ENCODE measurements at regions not wholly inside any gene's neighbourhood (a gene's known extent, or its start where the extent isn't known, plus 50 kb on each side); places are given as distances from the start of the nearest gene placed in this dataset.

GRCh38 chr5:1667648-1668140 is 131.9 kb downstream of the MRPL36 start:
- H4K20me1 ChIP-seq (ENCODE audit: insufficient read depth): no peaks in the 10 kb centered on the region
- no peaks in the 10 kb centered on the region for H3K79me2 ChIP-seq (ENCODE audit: insufficient read depth, low read length)
- H3K9ac ChIP-seq (ENCODE audit: low read length): no peak overlapping the region
- no TSS peak for BruUV-seq (replicated peaks)
- TF ChIP-seq ELF1 (IDR thresholded peaks at IDR 0.05; ENCODE audit: borderline replicate concordance, low read depth) (no peak), RAD21 (IDR thresholded peaks at IDR 0.05; ENCODE audit: low read depth) (no peak), SP1 (IDR thresholded peaks at IDR 0.05; ENCODE audit: low read depth) (no peak), CBX3 (IDR thresholded peaks at IDR 0.05; ENCODE audit: low read depth) (no peak)
- ChIA-PET RAD21 (ENCODE audit: low non-redundant PET in 1 of 2, low total read pairs in 2 of 2, uncharacterized antibody in 2 of 2, unreplicated experiment in 2 of 2) (no interaction called here), CTCF (no interaction called here), POLR2A (no interaction called here)
- no peak for DNase-seq (ENCODE audit: low read depth, low spot score)
- peaks cover 6% of the 10 kb centered on the region in 2 experiments; a peak in 3 of 4 replicates for H3K4me1 ChIP-seq (ENCODE audit: control insufficient read depth in 1 of 2, insufficient read depth in 2 of 2, low read length in 2 of 2)
- peaks cover 6% of the 10 kb centered on the region; the same call in 1 of the 2 replicates for H3K27me3 ChIP-seq (ENCODE audit: insufficient read depth, low read length)
- H3K4me2 ChIP-seq (ENCODE audit: low read length): no peak overlapping the region
- H2AFZ ChIP-seq (ENCODE audit: low read depth, low read length, poor library complexity, severe bottlenecking): no peak overlapping the region
- no peak overlapping the region for H3K27ac ChIP-seq (ENCODE audit: low read depth, low read length)
- peak; percentile 6; the same call in 1 of the 2 replicates for ATAC-seq
- H3K9me2 ChIP-seq (ENCODE audit: insufficient read depth): no peaks in the 10 kb centered on the region
- H3K4me3 ChIP-seq (replicated peaks in 1 of 2; ENCODE audit: low read depth in 1 of 2, low read length in 2 of 2): no peak overlapping the region
- H3K9me3 ChIP-seq (ENCODE audit: control insufficient read depth in 1 of 2, insufficient read depth in 1 of 2, low read depth in 1 of 2, low read length in 2 of 2): no peaks in the 10 kb centered on the region
- no peaks in the 10 kb centered on the region for H3K36me3 ChIP-seq (ENCODE audit: control insufficient read depth in 1 of 2, insufficient read depth in 2 of 2, low read length in 2 of 2)
- intact Hi-C loops (cut with micrococcal nuclease): no loop called here

GRCh38 chr5:1666812-1667588 is 132.6 kb downstream of the MRPL36 start:
- ChIA-PET CTCF (no interaction called here), POLR2A (no interaction called here), RAD21 (ENCODE audit: low non-redundant PET in 1 of 2, low total read pairs in 2 of 2, uncharacterized antibody in 2 of 2, unreplicated experiment in 2 of 2) (no interaction called here)
- Histone ChIP-seq H3K4me3 (replicated peaks in 1 of 2; ENCODE audit: low read depth in 1 of 2, low read length in 2 of 2) (peak overlapping the region; percentile 19 to 34; a peak in 2 of 4 replicates), H3K9me2 (ENCODE audit: insufficient read depth) (no peaks in the 10 kb centered on the region), H3K79me2 (ENCODE audit: insufficient read depth, low read length) (no peaks in the 10 kb centered on the region), H3K27me3 (ENCODE audit: insufficient read depth, low read length) (peaks cover 6% of the 10 kb centered on the region; the same call in 1 of the 2 replicates), H3K9ac (ENCODE audit: low read length) (no peak overlapping the region), H3K27ac (ENCODE audit: low read depth, low read length) (no peak overlapping the region), H4K20me1 (ENCODE audit: insufficient read depth) (no peaks in the 10 kb centered on the region), H3K36me3 (ENCODE audit: control insufficient read depth in 1 of 2, insufficient read depth in 2 of 2, low read length in 2 of 2) (no peaks in the 10 kb centered on the region), H3K4me2 (ENCODE audit: low read length) (peak overlapping the region; percentile 62), H3K4me1 (ENCODE audit: control insufficient read depth in 1 of 2, insufficient read depth in 2 of 2, low read length in 2 of 2) (peaks cover 6% of the 10 kb centered on the region in 2 experiments; a peak in 3 of 4 replicates), H2AFZ (ENCODE audit: low read depth, low read length, poor library complexity, severe bottlenecking) (no peak overlapping the region), H3K9me3 (ENCODE audit: control insufficient read depth in 1 of 2, insufficient read depth in 1 of 2, low read depth in 1 of 2, low read length in 2 of 2) (no peaks in the 10 kb centered on the region)
- intact Hi-C loops (cut with micrococcal nuclease): no loop called here
- TF ChIP-seq EZH2 (IDR thresholded peaks at IDR 0.05): no peak
- no peak for TF ChIP-seq POLR2A (IDR thresholded peaks at IDR 0.05; ENCODE audit: borderline replicate concordance, extremely low read depth, insufficient read depth, insufficient read length)
- no peak for TF ChIP-seq FOSL1 (IDR thresholded peaks at IDR 0.05; ENCODE audit: low read depth)
- TF ChIP-seq, protein P1, sequence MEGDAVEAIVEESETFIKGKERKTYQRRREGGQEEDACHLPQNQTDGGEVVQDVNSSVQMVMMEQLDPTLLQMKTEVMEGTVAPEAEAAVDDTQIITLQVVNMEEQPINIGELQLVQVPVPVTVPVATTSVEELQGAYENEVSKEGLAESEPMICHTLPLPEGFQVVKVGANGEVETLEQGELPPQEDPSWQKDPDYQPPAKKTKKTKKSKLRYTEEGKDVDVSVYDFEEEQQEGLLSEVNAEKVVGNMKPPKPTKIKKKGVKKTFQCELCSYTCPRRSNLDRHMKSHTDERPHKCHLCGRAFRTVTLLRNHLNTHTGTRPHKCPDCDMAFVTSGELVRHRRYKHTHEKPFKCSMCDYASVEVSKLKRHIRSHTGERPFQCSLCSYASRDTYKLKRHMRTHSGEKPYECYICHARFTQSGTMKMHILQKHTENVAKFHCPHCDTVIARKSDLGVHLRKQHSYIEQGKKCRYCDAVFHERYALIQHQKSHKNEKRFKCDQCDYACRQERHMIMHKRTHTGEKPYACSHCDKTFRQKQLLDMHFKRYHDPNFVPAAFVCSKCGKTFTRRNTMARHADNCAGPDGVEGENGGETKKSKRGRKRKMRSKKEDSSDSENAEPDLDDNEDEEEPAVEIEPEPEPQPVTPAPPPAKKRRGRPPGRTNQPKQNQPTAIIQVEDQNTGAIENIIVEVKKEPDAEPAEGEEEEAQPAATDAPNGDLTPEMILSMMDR (IDR thresholded peaks at IDR 0.05 in 2 of 3, conservative IDR thresholded peaks at IDR 0.05 in 1 of 3; ENCODE audit: borderline replicate concordance in 1 of 3, insufficient read depth in 1 of 3, low read depth in 2 of 3, low read length in 2 of 3): peak; percentile 27 to 60 (median 31); a peak in 4 of 6 replicates
- TF ChIP-seq RAD21 (IDR thresholded peaks at IDR 0.05; ENCODE audit: low read depth): peak; percentile 61
- DNase-seq (ENCODE audit: low read depth, low spot score) (no peak), ATAC-seq (peak; percentile 73)
- BruUV-seq (replicated peaks): no TSS peak
